ENCODE measurements at regions not wholly inside any gene's neighbourhood (a gene's known extent, or its start where the extent isn't known, plus 50 kb on each side); places are given as distances from the start of the nearest gene placed in this dataset.

DNA sequence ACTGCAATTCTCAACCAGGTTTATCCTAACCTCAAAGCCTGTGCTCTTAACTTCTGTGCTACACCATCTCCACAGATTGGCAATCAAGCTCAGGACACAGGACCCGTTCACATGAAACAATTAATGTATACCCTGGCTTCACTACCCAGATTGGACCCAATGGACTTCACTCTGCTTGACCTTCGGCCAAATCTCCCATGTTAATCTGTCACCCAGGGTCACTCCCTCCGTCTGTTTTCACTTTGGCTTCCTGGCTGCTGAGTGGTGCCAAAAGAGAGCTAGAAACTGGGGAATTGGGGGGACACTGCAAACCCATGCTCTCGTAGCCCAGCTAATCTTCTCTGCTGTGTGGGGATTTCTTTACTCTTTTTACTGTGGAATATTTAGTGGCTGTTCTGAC is 216.1 kb upstream of the ZC3H12C start:
- no peak overlapping the region for H3K4me3 ChIP-seq (ENCODE audit: low read depth, poor library complexity, severe bottlenecking)
- intact Hi-C loops (cut with DNase I; ENCODE audit: low total_unique reads): no loop called here
- 48 to 54% methylated on average over 4 of the region's 4 CpGs for WGBS, 2 donors
- no peak for DNase-seq (ENCODE audit: low spot score in 2 of 2)
- TF ChIP-seq POLR2A (IDR thresholded peaks at IDR 0.05): no peak
- TF ChIP-seq, protein P1, sequence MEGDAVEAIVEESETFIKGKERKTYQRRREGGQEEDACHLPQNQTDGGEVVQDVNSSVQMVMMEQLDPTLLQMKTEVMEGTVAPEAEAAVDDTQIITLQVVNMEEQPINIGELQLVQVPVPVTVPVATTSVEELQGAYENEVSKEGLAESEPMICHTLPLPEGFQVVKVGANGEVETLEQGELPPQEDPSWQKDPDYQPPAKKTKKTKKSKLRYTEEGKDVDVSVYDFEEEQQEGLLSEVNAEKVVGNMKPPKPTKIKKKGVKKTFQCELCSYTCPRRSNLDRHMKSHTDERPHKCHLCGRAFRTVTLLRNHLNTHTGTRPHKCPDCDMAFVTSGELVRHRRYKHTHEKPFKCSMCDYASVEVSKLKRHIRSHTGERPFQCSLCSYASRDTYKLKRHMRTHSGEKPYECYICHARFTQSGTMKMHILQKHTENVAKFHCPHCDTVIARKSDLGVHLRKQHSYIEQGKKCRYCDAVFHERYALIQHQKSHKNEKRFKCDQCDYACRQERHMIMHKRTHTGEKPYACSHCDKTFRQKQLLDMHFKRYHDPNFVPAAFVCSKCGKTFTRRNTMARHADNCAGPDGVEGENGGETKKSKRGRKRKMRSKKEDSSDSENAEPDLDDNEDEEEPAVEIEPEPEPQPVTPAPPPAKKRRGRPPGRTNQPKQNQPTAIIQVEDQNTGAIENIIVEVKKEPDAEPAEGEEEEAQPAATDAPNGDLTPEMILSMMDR (IDR thresholded peaks at IDR 0.05): no peak

DNA sequence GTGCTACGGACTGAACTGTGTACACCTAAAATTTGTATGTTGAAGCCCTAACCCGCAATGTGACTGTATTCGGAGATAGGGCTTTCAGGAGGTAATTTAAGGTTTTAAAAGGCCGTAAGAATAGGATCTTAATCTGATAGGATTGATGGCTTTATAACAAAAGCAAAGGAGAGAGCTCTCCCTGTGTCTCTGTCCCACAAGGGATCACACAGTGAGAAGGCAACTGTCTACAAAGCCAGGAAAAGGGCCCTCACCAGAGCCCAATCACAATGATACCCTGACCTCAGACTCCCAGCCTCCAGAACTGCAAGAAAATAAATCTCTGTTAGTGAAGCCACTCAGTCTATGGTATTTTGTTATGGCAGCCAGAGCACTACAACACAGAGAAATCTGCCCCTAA is 208.7 kb upstream of the ZC3H12C start:
- H3K4me3 ChIP-seq (ENCODE audit: low read depth, poor library complexity, severe bottlenecking): no peak overlapping the region
- TF ChIP-seq POLR2A (IDR thresholded peaks at IDR 0.05): no peak
- TF ChIP-seq, protein P1 (IDR thresholded peaks at IDR 0.05): no peak
- intact Hi-C loops (cut with DNase I; ENCODE audit: low total_unique reads): no loop called here
- 92 to 93% methylated on average over 4 of the region's 4 CpGs for WGBS, 2 donors
- DNase-seq (ENCODE audit: low spot score in 2 of 2): no peak

DNA sequence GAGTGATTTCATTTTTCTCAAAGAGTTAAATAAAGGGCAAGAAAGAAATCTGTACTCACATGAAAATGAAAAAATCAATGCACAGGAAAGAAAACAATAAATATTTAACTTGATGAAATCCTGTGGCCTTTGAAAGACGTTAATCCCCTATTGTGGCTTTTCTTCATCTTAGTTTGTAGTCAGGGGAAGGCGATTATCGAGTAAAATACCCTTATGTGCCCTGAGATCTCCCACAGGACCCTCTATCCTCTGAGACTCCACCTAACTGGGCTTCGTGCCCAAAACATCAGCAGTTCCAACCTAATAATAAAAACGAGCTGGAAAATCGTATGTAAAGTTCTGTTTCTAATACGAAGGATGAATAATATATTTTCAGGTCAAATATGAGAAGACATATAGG is 208.2 kb upstream of the ZC3H12C start:
- WGBS, 2 donors: 61 to 64% methylated on average over 7 of the region's 7 CpGs
- intact Hi-C loops (cut with DNase I; ENCODE audit: low total_unique reads): no loop called here
- no peak for DNase-seq (ENCODE audit: low spot score in 2 of 2)
- no peak overlapping the region for H3K4me3 ChIP-seq (ENCODE audit: low read depth, poor library complexity, severe bottlenecking)
- TF ChIP-seq, protein P1 (IDR thresholded peaks at IDR 0.05): no peak
- no peak for TF ChIP-seq POLR2A (IDR thresholded peaks at IDR 0.05)

DNA sequence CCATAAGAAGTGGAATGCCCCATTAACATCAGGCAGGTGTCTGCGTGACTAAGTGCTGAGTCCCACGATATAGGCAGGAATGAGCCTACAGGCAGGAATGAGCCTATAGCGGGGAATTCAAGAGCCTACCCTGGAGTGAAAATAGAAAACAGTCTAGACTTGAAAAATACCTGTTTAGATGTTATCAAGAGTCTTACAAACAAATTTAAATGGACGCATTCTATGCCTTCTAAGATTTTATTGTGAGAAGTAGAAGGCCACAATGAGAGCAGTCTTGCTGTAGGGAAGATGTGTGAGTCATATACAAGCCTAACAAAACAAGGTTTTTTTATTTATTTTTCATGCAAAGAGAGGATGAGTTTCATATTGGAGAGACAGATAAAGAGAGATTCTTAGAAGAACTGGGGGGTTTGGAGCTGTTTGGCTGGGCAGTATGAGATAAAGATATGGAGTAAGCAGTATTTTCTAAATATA is 200.8 kb upstream of the ZC3H12C start:
- no peak overlapping the region for H3K4me3 ChIP-seq (ENCODE audit: low read depth, poor library complexity, severe bottlenecking)
- TF ChIP-seq POLR2A (IDR thresholded peaks at IDR 0.05): no peak
- TF ChIP-seq, protein P1 (IDR thresholded peaks at IDR 0.05): no peak
- 57 to 64% methylated on average over 4 of the region's 4 CpGs for WGBS, 2 donors
- DNase-seq (ENCODE audit: low spot score in 2 of 2): no peak
- intact Hi-C loops (cut with DNase I; ENCODE audit: low total_unique reads): no loop called here

DNA sequence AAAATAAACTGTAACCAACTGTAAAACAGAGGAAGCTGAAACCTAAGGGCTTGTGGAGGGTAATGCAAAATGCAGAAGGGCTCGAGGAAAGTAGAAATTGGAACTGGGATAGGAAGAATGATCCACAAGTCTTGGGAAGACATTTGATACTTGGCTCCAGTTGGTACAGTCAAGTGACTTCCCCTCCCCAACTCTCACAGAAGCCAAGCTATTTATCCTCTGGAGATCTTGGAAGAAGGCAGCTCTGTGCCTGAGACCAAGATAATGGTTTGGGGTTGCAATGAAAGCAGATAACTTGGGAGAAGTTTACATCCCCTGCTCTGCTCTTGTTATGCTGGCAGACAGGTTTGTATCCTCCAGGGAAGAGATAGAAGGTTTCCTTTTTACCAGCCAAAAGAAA is 198.9 kb upstream of the ZC3H12C start:
- WGBS, 2 donors: 50 to 80% methylated on average over 1 of the region's 1 CpG
- intact Hi-C loops (cut with DNase I; ENCODE audit: low total_unique reads): no loop called here
- TF ChIP-seq, protein P1 (IDR thresholded peaks at IDR 0.05): no peak
- TF ChIP-seq POLR2A (IDR thresholded peaks at IDR 0.05): no peak
- no peak for DNase-seq (ENCODE audit: low spot score in 2 of 2)
- H3K4me3 ChIP-seq (ENCODE audit: low read depth, poor library complexity, severe bottlenecking): no peak overlapping the region

DNA sequence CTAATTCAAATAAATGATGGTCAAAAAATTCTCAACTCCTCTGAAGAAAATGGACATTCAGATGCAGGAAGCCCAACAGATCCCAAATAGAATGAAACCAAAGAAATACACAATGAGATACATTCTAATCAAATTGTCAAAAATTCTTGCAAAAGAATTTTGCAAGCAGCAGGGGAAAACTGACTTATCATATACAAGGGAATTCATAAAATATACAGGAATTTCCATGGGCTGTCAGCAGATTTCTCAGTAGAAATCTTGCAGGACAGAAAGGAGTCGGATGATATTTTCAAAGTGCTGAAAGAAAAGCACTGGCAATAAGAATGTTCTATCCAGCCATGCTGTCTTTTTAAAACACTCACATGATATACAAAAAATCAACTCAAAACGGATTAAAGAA is 194.6 kb upstream of the ZC3H12C start:
- intact Hi-C loops (cut with DNase I; ENCODE audit: low total_unique reads): no loop called here
- DNase-seq (ENCODE audit: low spot score in 2 of 2): no peak
- H3K4me3 ChIP-seq (ENCODE audit: low read depth, poor library complexity, severe bottlenecking): no peak overlapping the region
- WGBS, 2 donors: 77 to 90% methylated on average over 2 of the region's 2 CpGs
- TF ChIP-seq, protein P1 (IDR thresholded peaks at IDR 0.05): no peak
- no peak for TF ChIP-seq POLR2A (IDR thresholded peaks at IDR 0.05)
